SH-SY5Y (cell line): ENCODE measurements at regions not wholly inside any gene's neighbourhood (a gene's known extent, or its start where the extent isn't known, plus 50 kb on each side); places are given as distances from the start of the nearest gene placed in this dataset.

Experiments
- GATA2 ChIP-seq: IDR thresholded peaks from 2 replicates; pipeline ENCODE4 v1.6.1; 2011; ENCODE audit warnings: mild to moderate bottlenecking, low read depth, low read length
- GATA3 ChIP-seq: IDR thresholded peaks from 2 replicates; pipeline ENCODE4 v1.6.1; 2011; ENCODE audit warnings: low read depth, mild to moderate bottlenecking, low read length, moderate library complexity

DNA sequence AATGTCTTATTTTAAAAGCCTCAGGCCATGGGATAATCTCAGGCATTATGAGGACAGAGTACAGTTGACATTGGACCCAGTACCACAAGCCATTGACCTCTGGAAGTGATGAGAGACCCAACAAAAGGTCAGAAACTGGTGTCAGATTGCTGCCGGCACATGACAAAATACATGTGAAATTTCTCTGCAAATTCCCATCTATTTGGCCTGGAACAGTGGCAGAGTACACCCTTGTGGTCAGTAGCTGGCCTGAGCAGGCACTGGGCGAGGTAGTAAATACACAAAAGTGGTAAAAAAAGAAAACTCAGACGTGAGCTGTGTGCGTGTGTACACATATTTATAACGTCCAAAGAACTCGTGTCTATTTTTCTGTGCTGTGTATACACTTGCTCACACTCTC is 155.5 kb downstream of the DHX15 start:
- TF ChIP-seq GATA3, result no peak
- TF ChIP-seq GATA2, result no peak
